ENCODE measurements at regions not wholly inside any gene's neighbourhood (a gene's known extent, or its start where the extent isn't known, plus 50 kb on each side); places are given as distances from the start of the nearest gene placed in this dataset.
"Not testable (repeated sequence)": the region's sequence is repeated elsewhere in the genome, so short reads cannot be mapped to it uniquely, and the experiment has no call there.

DNA sequence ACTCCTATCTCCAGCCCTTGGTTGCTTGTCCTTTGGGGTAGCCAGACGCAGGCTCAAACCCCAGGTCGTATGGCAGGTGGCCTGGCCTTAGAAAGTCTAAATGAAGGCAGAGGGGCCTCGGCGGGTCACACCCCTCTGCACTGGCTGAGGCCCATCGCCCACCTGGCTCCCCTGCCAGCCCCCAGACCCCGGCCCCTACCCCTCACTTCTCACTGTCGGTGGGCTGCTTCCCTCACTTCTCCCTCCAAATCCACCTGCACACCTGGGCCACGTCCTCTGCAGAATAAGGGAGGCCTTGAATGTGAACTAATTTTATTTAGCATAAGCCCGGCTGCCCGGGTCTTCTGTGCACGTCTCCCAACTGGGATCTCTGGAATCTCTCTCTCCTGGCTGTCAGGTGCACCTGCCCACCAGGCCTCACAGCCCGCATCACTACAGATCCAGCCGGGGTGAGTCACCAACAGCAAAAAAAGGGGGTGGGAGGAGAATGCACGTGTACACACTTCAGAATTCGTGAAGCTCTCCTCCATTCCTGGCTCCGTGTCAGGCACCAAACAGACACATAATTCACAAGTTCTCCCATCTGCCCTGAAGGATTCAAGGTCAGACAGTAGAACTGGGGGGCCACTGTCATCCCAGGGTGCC is 107.5 kb upstream of the SIM2 start:
- DNase-seq (ENCODE audit: low read depth in 2 of 2, low spot score in 1 of 2): no peak

DNA sequence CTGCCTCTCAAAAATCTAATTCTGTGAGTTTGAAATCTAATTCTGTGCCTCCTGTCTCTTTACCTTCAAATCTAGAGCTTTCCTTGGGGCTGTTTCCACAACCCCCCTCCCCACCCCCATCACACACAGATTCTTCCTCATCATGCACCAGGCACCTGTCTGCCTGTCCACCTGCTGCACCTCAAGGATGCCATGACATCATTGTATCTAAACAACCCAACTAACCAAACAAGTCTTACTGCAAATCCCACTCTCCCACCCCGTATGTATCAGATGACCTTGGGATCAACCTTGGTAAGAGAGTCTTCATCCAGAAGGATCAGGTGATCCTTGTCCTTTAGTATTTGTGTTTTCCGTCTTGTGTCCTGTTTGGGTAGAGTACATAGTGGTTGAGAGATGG is 102.7 kb upstream of the SIM2 start:
- DNase-seq (ENCODE audit: low read depth in 2 of 2, low spot score in 1 of 2): no peak

DNA sequence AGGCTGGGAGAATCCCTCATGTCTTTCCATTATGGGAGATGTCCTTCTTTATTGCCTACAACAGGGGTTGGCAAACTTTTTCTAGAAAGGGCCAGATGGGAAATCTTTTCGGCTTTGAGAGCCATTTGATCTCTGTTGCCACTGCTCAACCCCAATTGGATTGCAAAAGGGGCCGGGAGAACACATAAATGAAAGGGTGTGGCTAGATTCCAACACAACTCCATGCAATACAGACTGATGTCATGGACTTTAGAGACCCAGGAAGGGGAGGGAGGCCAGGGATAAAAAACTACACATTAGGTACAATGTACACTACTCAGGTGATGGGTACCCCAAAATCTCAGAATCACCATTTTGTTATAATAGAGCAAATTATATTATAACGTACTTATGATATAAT is 97.6 kb upstream of the SIM2 start:
- no peak for DNase-seq (ENCODE audit: low read depth in 2 of 2, low spot score in 1 of 2)

GRCh38 chr21:36602735-36603134 is 96.2 kb upstream of the SIM2 start:
- no peak for DNase-seq (ENCODE audit: low read depth in 2 of 2, low spot score in 1 of 2)

DNA sequence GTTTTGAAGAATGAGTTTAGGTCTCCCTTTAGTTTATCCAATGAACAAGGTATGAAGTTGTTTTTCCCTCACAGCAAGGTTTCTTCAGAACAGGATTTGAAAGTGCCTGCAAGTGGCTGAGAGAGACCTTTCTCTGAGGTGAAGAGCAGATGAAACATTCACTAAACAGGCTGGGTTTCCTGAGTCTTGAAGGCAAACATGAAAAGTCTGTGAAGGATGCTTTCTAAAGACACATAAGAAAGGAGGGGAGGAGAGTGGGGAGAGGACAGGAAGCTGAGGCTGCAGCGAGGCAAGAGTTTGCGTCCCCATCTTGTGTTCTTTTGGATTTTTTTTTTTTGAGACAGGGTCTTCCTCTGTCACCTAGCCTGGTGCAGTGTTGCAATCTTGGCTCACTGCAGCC is 95.7 kb upstream of the SIM2 start:
- no peak for DNase-seq (ENCODE audit: low read depth in 2 of 2, low spot score in 1 of 2)

DNA sequence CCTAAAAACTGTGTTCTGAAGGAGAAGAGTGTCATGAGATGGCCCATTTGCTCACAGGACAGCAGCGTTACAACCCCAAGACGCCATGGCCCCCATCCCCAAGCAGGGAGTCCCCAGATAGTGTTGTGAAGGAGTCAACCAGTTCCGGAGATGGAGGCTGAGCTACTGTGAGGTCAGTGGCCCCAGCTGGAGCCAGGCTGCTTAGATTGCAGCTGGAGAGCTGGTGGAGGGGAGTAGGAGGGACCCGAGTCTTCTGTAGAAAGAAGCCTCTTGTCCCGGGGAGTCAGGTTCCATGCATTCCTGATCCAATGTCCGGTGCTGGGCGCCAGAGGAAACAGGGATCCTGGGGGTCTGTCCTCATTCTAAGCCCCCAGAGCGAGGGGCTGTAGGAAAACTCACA is 93.5 kb upstream of the SIM2 start:
- DNase-seq (ENCODE audit: low read depth in 2 of 2, low spot score in 1 of 2): no peak

GRCh38 chr21:36606287-36606982 is 92.5 kb upstream of the SIM2 start:
- no peak for DNase-seq (ENCODE audit: low read depth in 2 of 2, low spot score in 1 of 2)

DNA sequence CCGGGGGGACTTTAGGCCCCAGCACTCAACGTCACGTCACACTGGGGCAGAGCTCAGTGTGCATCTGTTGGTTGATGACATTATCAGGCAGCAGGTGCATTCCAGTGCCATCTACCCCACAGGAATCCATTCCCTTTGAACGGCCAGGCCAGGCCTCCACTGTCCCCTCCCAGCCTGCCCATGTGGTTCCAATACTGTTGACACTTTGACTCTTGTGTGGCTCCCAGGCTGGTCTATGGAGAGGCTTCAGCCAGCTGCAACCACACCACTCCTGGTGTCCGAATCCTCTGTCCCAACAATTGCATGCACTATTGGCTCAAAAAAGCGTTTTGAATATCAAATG is 92.0 kb upstream of the SIM2 start:
- no peak for DNase-seq (ENCODE audit: low read depth in 2 of 2, low spot score in 1 of 2)

- no peak for DNase-seq (ENCODE audit: low read depth in 2 of 2, low spot score in 1 of 2)
These were observed 90.6 kb upstream of the SIM2 start for GRCh38 chr21:36608041-36608896.

GRCh38 chr21:36608897-36609225 is 90.1 kb upstream of the SIM2 start:
- DNase-seq (ENCODE audit: low read depth in 2 of 2, low spot score in 1 of 2): no peak

GRCh38 chr21:36609654-36610053 is 89.3 kb upstream of the SIM2 start:
- no peak for DNase-seq (ENCODE audit: low read depth in 2 of 2, low spot score in 1 of 2)

DNA sequence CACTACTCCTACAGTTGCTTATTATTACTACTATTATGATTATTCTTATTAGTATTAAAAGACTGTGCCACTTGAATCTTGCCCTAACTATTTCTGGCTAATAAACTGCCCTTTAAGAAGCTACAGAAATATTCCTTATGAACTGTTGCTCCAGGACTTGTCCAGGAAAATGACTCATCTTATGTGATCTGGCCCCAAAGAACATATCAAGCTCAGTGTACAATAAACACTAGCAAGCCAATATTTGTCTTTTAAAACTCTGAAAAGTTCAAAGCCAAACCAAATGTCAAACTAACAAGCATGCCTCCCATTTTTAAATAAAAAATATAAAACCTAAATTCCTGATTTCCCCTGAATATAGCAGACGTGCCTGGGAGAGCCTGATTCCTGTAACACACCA is 88.7 kb upstream of the SIM2 start:
- DNase-seq (ENCODE audit: low read depth in 2 of 2, low spot score in 1 of 2): no peak

- no peak for DNase-seq (ENCODE audit: low read depth in 2 of 2, low spot score in 1 of 2)
These were observed 88.0 kb upstream of the SIM2 start for GRCh38 chr21:36610935-36611334.

DNA sequence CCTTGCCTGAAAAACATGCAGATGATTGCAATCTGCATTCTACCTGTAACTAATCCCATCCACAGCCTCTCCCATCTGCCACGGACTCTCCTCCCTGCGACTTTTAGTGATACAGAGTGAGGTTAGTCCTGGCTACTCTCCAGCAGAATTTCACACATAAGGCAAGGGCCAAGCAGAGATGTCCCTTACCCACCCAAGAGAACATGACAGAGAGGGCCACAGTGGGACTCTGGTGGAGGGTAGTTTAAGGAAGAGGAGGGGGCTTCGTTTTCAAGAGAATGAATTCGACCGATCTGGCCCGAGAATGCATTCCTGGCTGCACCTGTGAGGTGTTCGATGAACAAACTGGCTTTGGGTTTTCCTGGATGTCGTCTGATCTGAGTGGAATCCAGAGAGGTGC is 87.5 kb upstream of the SIM2 start:
- no peak for DNase-seq (ENCODE audit: low read depth in 2 of 2, low spot score in 1 of 2)

DNA sequence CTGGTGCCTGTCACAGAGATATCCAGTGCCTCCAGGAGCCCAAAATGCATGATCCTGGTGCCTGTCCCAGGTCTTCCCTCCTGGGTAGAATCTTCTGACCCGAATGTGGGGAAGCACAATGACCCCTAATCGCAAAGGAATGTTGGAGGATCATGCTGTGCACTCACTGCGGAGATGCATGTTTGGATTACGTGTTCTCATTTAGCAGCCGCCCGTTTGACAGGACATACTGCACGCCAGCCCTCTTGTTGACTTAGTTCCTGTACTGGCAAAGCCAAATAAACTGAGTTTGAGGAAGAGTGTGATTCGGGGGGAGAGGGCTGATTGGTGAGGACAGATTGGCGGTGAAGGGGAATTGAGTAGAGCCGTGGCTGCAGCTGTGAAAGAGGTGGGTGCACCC is 85.9 kb upstream of the SIM2 start:
- DNase-seq (ENCODE audit: low read depth in 2 of 2, low spot score in 1 of 2): no peak

GRCh38 chr21:36613554-36613953 is 85.4 kb upstream of the SIM2 start:
- DNase-seq (ENCODE audit: low read depth in 2 of 2, low spot score in 1 of 2): no peak

DNA sequence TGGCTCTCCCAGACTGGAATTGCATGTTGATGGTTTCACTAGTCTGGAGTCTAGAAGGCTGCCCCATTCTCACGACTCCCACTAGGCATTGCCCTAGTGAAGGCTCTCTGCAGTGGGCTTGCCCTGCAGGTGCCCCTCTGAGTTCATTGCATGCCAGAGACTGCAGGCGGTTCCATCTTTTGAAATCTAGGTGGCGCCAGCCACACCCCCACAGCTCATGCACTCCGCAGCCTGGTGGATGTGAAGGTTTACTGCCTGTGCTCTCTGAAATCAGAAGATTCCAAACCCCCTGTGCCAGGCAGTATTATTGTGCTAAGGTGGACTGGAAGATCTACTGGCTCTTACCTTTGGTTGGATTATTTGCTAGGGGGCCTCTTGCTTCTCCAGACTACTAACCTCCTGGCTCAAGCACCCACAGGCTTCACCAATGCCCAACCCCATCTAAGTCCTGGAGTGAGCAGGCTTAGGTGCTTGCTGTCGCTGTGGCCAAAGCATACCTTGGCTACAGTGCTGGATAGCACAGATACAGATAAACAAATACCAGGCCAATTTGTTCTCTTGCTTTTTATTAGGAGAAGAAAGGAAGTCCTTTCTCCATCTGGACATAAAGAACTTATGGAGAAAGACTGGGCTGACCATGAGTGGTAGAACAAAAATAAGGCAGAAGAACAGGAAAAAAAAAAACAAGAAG is 83.5 kb upstream of the SIM2 start:
- DNase-seq (ENCODE audit: low read depth in 2 of 2, low spot score in 1 of 2): no peak

DNA sequence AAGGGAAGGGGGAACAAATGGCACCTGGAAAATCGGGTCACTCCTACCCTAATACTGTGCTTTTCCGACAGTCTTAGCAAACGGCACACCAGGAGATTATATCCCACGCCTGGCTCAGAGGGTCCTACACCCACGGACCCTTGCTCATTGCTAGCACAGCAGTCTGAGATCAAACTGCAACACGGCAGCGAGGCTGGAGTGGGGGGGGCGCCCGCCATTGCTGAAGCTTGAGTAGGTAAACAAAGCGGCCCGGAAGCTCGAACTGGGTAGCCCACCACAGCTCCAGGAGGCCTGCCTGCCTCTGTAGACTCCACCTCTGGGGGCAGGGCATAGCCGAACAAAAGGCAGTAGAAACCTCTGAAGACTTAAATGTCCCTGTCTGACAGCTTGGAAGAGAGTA is 82.1 kb upstream of the SIM2 start:
- not testable (repeated sequence) for DNase-seq (ENCODE audit: low read depth in 2 of 2, low spot score in 1 of 2)

GRCh38 chr21:36621794-36622193 is 77.1 kb upstream of the SIM2 start:
- not testable (repeated sequence) for DNase-seq (ENCODE audit: low read depth in 2 of 2, low spot score in 1 of 2)

GRCh38 chr21:36624105-36624504 is 74.8 kb upstream of the SIM2 start:
- DNase-seq (ENCODE audit: low read depth in 2 of 2, low spot score in 1 of 2): no peak

DNA sequence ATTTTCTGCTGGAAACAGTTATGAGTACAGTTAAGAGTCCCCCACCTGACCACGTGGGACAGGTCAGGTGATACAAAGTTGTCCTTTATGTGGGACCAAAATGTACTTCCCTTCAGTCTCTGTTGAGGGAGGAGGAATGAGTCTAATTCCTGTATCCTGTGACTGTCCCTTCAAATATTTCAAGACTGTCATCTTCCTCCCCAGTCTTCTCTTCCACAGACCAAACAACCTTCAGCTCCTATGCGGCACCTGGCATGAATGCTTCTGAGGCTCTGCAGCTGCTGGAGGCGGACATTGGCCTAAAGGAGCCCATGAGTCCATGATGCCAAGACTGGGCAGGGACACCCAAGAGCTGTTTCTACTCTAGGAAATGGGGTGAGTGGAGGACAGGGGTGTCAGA is 72.1 kb upstream of the SIM2 start:
- DNase-seq (ENCODE audit: low read depth in 2 of 2, low spot score in 1 of 2): no peak

- no peak for DNase-seq (ENCODE audit: low read depth in 2 of 2, low spot score in 1 of 2)
These were observed 71.7 kb upstream of the SIM2 start for GRCh38 chr21:36627242-36627641.

Data from stimulated activated CD8-positive, alpha-beta memory T cell treated with anti-CD3 and anti-CD28 coated beads, Interleukin-4, amount 100 ng/mL, for 1 hour (primary cell).